Osteoblast (primary cell): ENCODE measurements at regions not wholly inside any gene's neighbourhood (a gene's known extent, or its start where the extent isn't known, plus 50 kb on each side); places are given as distances from the start of the nearest gene placed in this dataset.

Experiments
- DNase-seq: peaks from one replicate; pipeline ENCODE4 v3.0.0; 2011; ENCODE audit warnings: low spot score, mixed read lengths; ENCODE audit not compliant: insufficient read length; ENCODE audit errors: missing footprints
- H2AFZ ChIP-seq: 2 replicates; pipeline ENCODE4 v1.6.0; 2011; ENCODE audit warnings: mild to moderate bottlenecking, low read length
- H3K27ac ChIP-seq: 2 replicates; pipeline ENCODE4 v1.5.1; 2011; ENCODE audit warnings: mild to moderate bottlenecking, low read depth, low read length, moderate library complexity
- H3K27me3 ChIP-seq: 2 replicates; pipeline ENCODE4 v1.6.0; 2012; ENCODE audit warnings: mild to moderate bottlenecking, control low read depth, inconsistent platforms, low read length, moderate library complexity; ENCODE audit not compliant: insufficient read depth
- H3K36me3 ChIP-seq: 2 replicates; pipeline ENCODE4 v1.5.1; 2011; ENCODE audit warnings: mild to moderate bottlenecking, low read length, control low read depth, moderate library complexity; ENCODE audit not compliant: insufficient read depth
- H3K4me1 ChIP-seq: 2 replicates; pipeline ENCODE4 v1.5.1; 2011; ENCODE audit warnings: mild to moderate bottlenecking, low read length, control low read depth, moderate library complexity; ENCODE audit not compliant: insufficient read depth
- H3K4me2 ChIP-seq: 2 replicates; pipeline ENCODE4 v1.6.0; 2011; ENCODE audit warnings: mild to moderate bottlenecking, low read length; ENCODE audit not compliant: insufficient read depth
- H3K4me3 ChIP-seq: fragments of 200-600 bp; sonication (generic); 3 replicates; pipeline ENCODE4 v1.5.1; 2012; ENCODE audit warnings: mild to moderate bottlenecking, low read length, inconsistent platforms; ENCODE audit not compliant: insufficient read depth
- H3K79me2 ChIP-seq: 2 replicates; pipeline ENCODE4 v1.6.0; 2012; ENCODE audit warnings: mild to moderate bottlenecking, low read length, control low read depth, inconsistent platforms; ENCODE audit not compliant: insufficient read depth
- H3K9me3 ChIP-seq: 2 replicates; pipeline ENCODE4 v1.5.1; 2011; ENCODE audit warnings: low read depth, low read length, control low read depth
- H4K20me1 ChIP-seq: 2 replicates; pipeline ENCODE4 v1.6.0; 2012; ENCODE audit warnings: mild to moderate bottlenecking, low read length, control low read depth; ENCODE audit not compliant: insufficient read depth
- CTCF ChIP-seq: IDR thresholded peaks from 2 replicates; pipeline ENCODE4 v1.5.1; 2011; ENCODE audit warnings: mild to moderate bottlenecking, low read depth, low read length, moderate library complexity; ENCODE audit errors: extremely low read depth

DNA sequence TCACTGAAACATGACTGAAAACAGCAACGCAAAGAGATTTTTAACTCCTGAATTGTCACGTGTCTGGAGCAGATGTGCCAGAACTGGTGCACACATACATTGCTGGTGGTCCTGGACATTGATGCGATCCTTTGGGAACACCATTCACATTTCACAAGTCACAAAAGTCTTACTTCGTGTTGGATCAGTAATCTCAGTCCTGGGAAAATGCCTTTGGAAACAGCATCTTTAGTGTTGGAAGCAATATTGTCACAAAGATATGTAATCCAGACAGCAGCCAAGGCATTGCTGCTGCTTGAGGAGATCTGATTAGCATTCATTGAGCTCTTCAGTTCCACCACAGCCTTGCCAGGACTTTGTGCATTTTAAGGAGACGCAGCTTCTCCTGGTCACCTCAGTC, 126.2 kb upstream of the SH3BP4 start:
- Histone ChIP-seq H3K4me1 (peaks cover 24% of the 10 kb centered on the region), H3K9me3 (no peaks in the 10 kb centered on the region), H3K4me2 (no peak overlapping the region), H3K36me3 (no peaks in the 10 kb centered on the region), H3K79me2 (no peaks in the 10 kb centered on the region), H3K4me3 (no peak overlapping the region), H3K27me3 (no peaks in the 10 kb centered on the region), H3K27ac (no peak overlapping the region), H4K20me1 (no peaks in the 10 kb centered on the region), H2AFZ (no peak overlapping the region)
- DNase-seq = no peak
- no peak for TF ChIP-seq CTCF

DNA sequence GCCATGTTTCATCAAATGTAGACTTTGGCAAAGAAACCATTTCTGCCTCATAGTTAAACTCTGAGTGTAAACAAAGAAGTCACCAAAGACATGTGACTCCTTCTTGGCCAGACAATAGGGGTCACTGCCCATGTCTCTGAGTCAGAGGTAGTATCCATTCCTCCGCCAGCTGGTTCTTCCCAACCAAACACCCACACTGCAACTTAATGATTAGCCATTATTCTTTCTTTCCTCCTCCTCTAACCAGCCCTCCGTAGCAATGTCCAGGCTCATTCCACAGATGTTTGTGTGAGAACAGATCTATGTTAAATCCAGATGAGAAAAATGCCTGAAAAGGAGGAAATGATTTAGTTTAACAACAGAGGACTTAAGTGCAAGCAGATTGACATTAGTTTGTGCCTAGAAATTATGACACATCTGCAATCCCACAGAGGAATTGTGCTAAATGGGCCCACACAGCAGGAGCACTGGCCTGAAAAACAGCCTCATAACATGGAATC, 127.9 kb upstream of the SH3BP4 start:
- no peaks in the 10 kb centered on the region for H3K36me3 ChIP-seq

GRCh38 chr2:234823196-234823876, 128.5 kb upstream of the SH3BP4 start:
- H3K9me3 ChIP-seq = no peaks in the 10 kb centered on the region
- H3K36me3 ChIP-seq = no peaks in the 10 kb centered on the region
- H3K4me3 ChIP-seq = no peak overlapping the region
- H3K4me1 ChIP-seq = peaks cover 24% of the 10 kb centered on the region
- DNase-seq = no peak
- H3K4me2 ChIP-seq = peak overlapping the region; percentile 55
- H3K79me2 ChIP-seq = no peaks in the 10 kb centered on the region
- peak overlapping the region; percentile 45 for H2AFZ ChIP-seq
- no peaks in the 10 kb centered on the region for H4K20me1 ChIP-seq
- no peaks in the 10 kb centered on the region for H3K27me3 ChIP-seq
- peak overlapping the region; percentile 86 for H3K27ac ChIP-seq
- no peak for TF ChIP-seq CTCF

More for the DNA sequence above, 127.9 kb upstream of the SH3BP4 start:
- peak; percentile 93 for DNase-seq
- Histone ChIP-seq H2AFZ (no peak overlapping the region), H3K4me2 (peak overlapping the region; percentile 55), H3K4me1 (peaks cover 24% of the 10 kb centered on the region), H3K27ac (peak overlapping the region; percentile 86), H3K4me3 (peak overlapping the region; percentile 9), H3K27me3 (no peaks in the 10 kb centered on the region), H4K20me1 (no peaks in the 10 kb centered on the region), H3K79me2 (no peaks in the 10 kb centered on the region), H3K9me3 (no peaks in the 10 kb centered on the region)
- no peak for TF ChIP-seq CTCF

- H3K9me3 ChIP-seq = no peaks in the 10 kb centered on the region
- H3K36me3 ChIP-seq = no peaks in the 10 kb centered on the region
- peaks cover 24% of the 10 kb centered on the region for H3K4me1 ChIP-seq
- H3K27me3 ChIP-seq = no peaks in the 10 kb centered on the region
- H3K4me2 ChIP-seq = no peak overlapping the region
- no peaks in the 10 kb centered on the region for H3K79me2 ChIP-seq
- DNase-seq = no peak
- TF ChIP-seq CTCF = no peak
- H4K20me1 ChIP-seq = no peaks in the 10 kb centered on the region
- H3K27ac ChIP-seq = no peak overlapping the region
- no peak overlapping the region for H2AFZ ChIP-seq
- no peak overlapping the region for H3K4me3 ChIP-seq
Measured at GRCh38 chr2:234821946-234822475, 129.8 kb upstream of the SH3BP4 start.
